Urinary bladder (tissue), 3 donors: ENCODE measurements at regions not wholly inside any gene's neighbourhood (a gene's known extent, or its start where the extent isn't known, plus 50 kb on each side); places are given as distances from the start of the nearest gene placed in this dataset.

Experiments
- DNase-seq: peaks from one replicate; pipeline ENCODE4 v3.0.0-alpha.2; 2015; ENCODE audit errors: extremely low spot score
- H3K27ac ChIP-seq: one replicate; pipeline ENCODE4 v1.5.1; 2013; ENCODE audit warnings: low read depth, mild to moderate bottlenecking, moderate library complexity
- H3K36me3 ChIP-seq: one replicate; pipeline ENCODE4 v1.6.1; 2013; ENCODE audit warnings: mild to moderate bottlenecking, moderate library complexity; ENCODE audit not compliant: insufficient read depth
- H3K4me1 ChIP-seq: one replicate; pipeline ENCODE4 v1.6.1; 2013; ENCODE audit warnings: mild to moderate bottlenecking, moderate library complexity; ENCODE audit not compliant: insufficient read depth
- H3K4me3 ChIP-seq: one replicate; pipeline ENCODE4 v1.5.1; 2013; ENCODE audit warnings: low read depth, low read length
- WGBS: extraction: QIAGEN DNeasy Blood & Tissue Kit; methylation state at CpG from one replicate; pipeline ENCODE4 v1.1.7; 2013; 5-methylcytosine and 5-hydroxymethylcytosine counted together
- donor health status: healthy with polysubstance abuse.
- donor health status: healthy.

- no peak overlapping the region for H3K4me3 ChIP-seq
- H3K27ac ChIP-seq = no peak overlapping the region
- no peaks in the 10 kb centered on the region for H3K4me1 ChIP-seq
- DNase-seq = no peak
- no peaks in the 10 kb centered on the region for H3K36me3 ChIP-seq
- WGBS = 27% methylated on average over 11 of the region's 11 CpGs
These were observed 50.8 kb upstream of the MAX start for GRCh38 chr14:65153101-65153500.

- DNase-seq = no peak
- no peaks in the 10 kb centered on the region for H3K36me3 ChIP-seq
- H3K4me1 ChIP-seq = no peaks in the 10 kb centered on the region
- no peak overlapping the region for H3K4me3 ChIP-seq
- WGBS = 58% methylated on average over 15 of the region's 15 CpGs
- H3K27ac ChIP-seq = no peak overlapping the region
These were observed 54.5 kb upstream of the MAX start for GRCh38 chr14:65156568-65157366.

GRCh38 chr14:65159281-65160062 is 57.2 kb upstream of the MAX start:
- no peaks in the 10 kb centered on the region for H3K36me3 ChIP-seq
- H3K27ac ChIP-seq = no peak overlapping the region
- 84% methylated on average over 4 of the region's 4 CpGs for WGBS
- DNase-seq = no peak
- H3K4me3 ChIP-seq = no peak overlapping the region
- no peaks in the 10 kb centered on the region for H3K4me1 ChIP-seq

- H3K4me1 ChIP-seq = no peaks in the 10 kb centered on the region
- H3K27ac ChIP-seq = no peak overlapping the region
- H3K4me3 ChIP-seq = no peak overlapping the region
- DNase-seq = no peak
- H3K36me3 ChIP-seq = no peaks in the 10 kb centered on the region
- WGBS = 90% methylated on average over 2 of the region's 2 CpGs
These were observed 57.8 kb upstream of the MAX start for GRCh38 chr14:65160091-65160490.

- no peaks in the 10 kb centered on the region for H3K36me3 ChIP-seq
- no peak overlapping the region for H3K4me3 ChIP-seq
- no peak for DNase-seq
- no peaks in the 10 kb centered on the region for H3K4me1 ChIP-seq
- H3K27ac ChIP-seq = no peak overlapping the region
- 82% methylated on average over 1 of the region's 1 CpG for WGBS
These were observed 59.7 kb upstream of the MAX start for GRCh38 chr14:65162031-65162430.

GRCh38 chr14:65164068-65164824 is 61.9 kb upstream of the MAX start:
- Histone ChIP-seq H3K27ac (no peak overlapping the region), H3K4me1 (no peaks in the 10 kb centered on the region), H3K36me3 (no peaks in the 10 kb centered on the region), H3K4me3 (no peak overlapping the region)
- DNase-seq = no peak
- WGBS = 43% methylated on average over 6 of the region's 6 CpGs

- no peaks in the 10 kb centered on the region for H3K4me1 ChIP-seq
- no peak for DNase-seq
- no peak overlapping the region for H3K4me3 ChIP-seq
- H3K27ac ChIP-seq = no peak overlapping the region
- 75% methylated on average over 3 of the region's 3 CpGs for WGBS
- H3K36me3 ChIP-seq = no peaks in the 10 kb centered on the region
These were observed 62.5 kb upstream of the MAX start for GRCh38 chr14:65164825-65165135.

GRCh38 chr14:65167072-65167645 is 64.8 kb upstream of the MAX start:
- H3K27ac ChIP-seq = no peak overlapping the region
- WGBS = 94% methylated on average over 3 of the region's 3 CpGs
- H3K36me3 ChIP-seq = no peaks in the 10 kb centered on the region
- no peak overlapping the region for H3K4me3 ChIP-seq
- H3K4me1 ChIP-seq = no peaks in the 10 kb centered on the region
- no peak for DNase-seq

- H3K4me3 ChIP-seq = no peak overlapping the region
- H3K27ac ChIP-seq = no peak overlapping the region
- H3K36me3 ChIP-seq = no peaks in the 10 kb centered on the region
- H3K4me1 ChIP-seq = no peaks in the 10 kb centered on the region
- WGBS = 81% methylated on average over 3 of the region's 3 CpGs
- DNase-seq = no peak
These were observed 66.5 kb upstream of the MAX start for GRCh38 chr14:65168840-65169239.

GRCh38 chr14:65169351-65169750 is 67.0 kb upstream of the MAX start:
- no peak overlapping the region for H3K4me3 ChIP-seq
- H3K4me1 ChIP-seq = no peaks in the 10 kb centered on the region
- DNase-seq = no peak
- no peak overlapping the region for H3K27ac ChIP-seq
- no peaks in the 10 kb centered on the region for H3K36me3 ChIP-seq
- WGBS = 72% methylated on average over 1 of the region's 1 CpG

GRCh38 chr14:65170318-65170717 is 68.0 kb upstream of the MAX start:
- WGBS = 50% methylated on average over 7 of the region's 7 CpGs
- no peak for DNase-seq
- no peaks in the 10 kb centered on the region for H3K36me3 ChIP-seq
- H3K4me3 ChIP-seq = no peak overlapping the region
- no peak overlapping the region for H3K27ac ChIP-seq
- no peaks in the 10 kb centered on the region for H3K4me1 ChIP-seq

- peak overlapping the region; percentile 19 for H3K4me3 ChIP-seq
- no peak overlapping the region for H3K27ac ChIP-seq
- H3K36me3 ChIP-seq = no peaks in the 10 kb centered on the region
- DNase-seq = peak; percentile 69
- 4% methylated on average over 17 of the region's 17 CpGs for WGBS
- no peaks in the 10 kb centered on the region for H3K4me1 ChIP-seq
These were observed 68.6 kb upstream of the MAX start for GRCh38 chr14:65170768-65171507.
